Lower lobe of right lung (tissue), 2 donors: ENCODE measurements at regions not wholly inside any gene's neighbourhood (a gene's known extent, or its start where the extent isn't known, plus 50 kb on each side); places are given as distances from the start of the nearest gene placed in this dataset.
"Not testable (repeated sequence)": the region's sequence is repeated elsewhere in the genome, so short reads cannot be mapped to it uniquely, and the experiment has no call there.

Experiments
- ATAC-seq, 2 donors: fragments of 200-7000 bp; cut with Tn5 transposase; one replicate each; pipeline ENCODE4 v1.9.1; 2020 to 2022; ENCODE audit warnings: mild to moderate bottlenecking in 2 of 2, moderate library complexity in 2 of 2
- DNase-seq: peaks from one replicate; pipeline ENCODE4 v3.0.0-alpha.2; 2020
- H3K27ac ChIP-seq: fragments of 200-600 bp; one replicate; pipeline ENCODE4 v1.8.0; 2022
- H3K27me3 ChIP-seq: fragments of 200-600 bp; one replicate; pipeline ENCODE4 v1.8.0; 2022; ENCODE audit warnings: low read depth
- H3K36me3 ChIP-seq: fragments of 200-600 bp; one replicate; pipeline ENCODE4 v1.8.0; 2022; ENCODE audit warnings: mild to moderate bottlenecking
- H3K4me1 ChIP-seq: fragments of 200-600 bp; one replicate; pipeline ENCODE4 v1.8.0; 2022
- H3K4me3 ChIP-seq: fragments of 200-600 bp; one replicate; pipeline ENCODE4 v1.8.0; 2022; ENCODE audit warnings: mild to moderate bottlenecking
- H3K9me3 ChIP-seq: fragments of 200-600 bp; one replicate; pipeline ENCODE4 v1.8.0; 2022
- CTCF ChIP-seq: fragments of 200-600 bp; IDR thresholded peaks from one replicate; pipeline ENCODE4 v1.8.0; 2022; ENCODE audit warnings: antibody characterized with exemption, mild to moderate bottlenecking
- intact Hi-C: fragments of 100-400 bp; cut with DNase I; formaldehyde crosslinking; loops from one replicate; pipeline ENCODE4 v1.11.0; 2022
- donor health status: DM: no; HTN: yes; CAD: no; lungs with severe emphysema.

GRCh38 chr20:30503992-30504570, 753.4 kb upstream of the DEFB115 start:
- no peak overlapping the region for H3K27ac ChIP-seq
- H3K9me3 ChIP-seq, result no peaks in the 10 kb centered on the region
- ATAC-seq (no peak), DNase-seq (no peak)
- H3K27me3 ChIP-seq, result peaks cover 9% of the 10 kb centered on the region
- H3K4me3 ChIP-seq, result no peak overlapping the region
- TF ChIP-seq CTCF, result no peak
- H3K4me1 ChIP-seq, result no peaks in the 10 kb centered on the region
- no peaks in the 10 kb centered on the region for H3K36me3 ChIP-seq
- intact Hi-C loops, result no loop called here

GRCh38 chr20:30505566-30505965, 751.9 kb upstream of the DEFB115 start:
- ATAC-seq (no peak), DNase-seq (no peak)
- Histone ChIP-seq H3K4me1 (no peaks in the 10 kb centered on the region), H3K4me3 (no peak overlapping the region), H3K36me3 (no peaks in the 10 kb centered on the region), H3K27ac (no peak overlapping the region), H3K9me3 (no peaks in the 10 kb centered on the region), H3K27me3 (peaks cover 3% of the 10 kb centered on the region)
- intact Hi-C loops, result no loop called here
- TF ChIP-seq CTCF, result no peak

- Histone ChIP-seq H3K27ac (no peak overlapping the region), H3K27me3 (no peaks in the 10 kb centered on the region), H3K36me3 (no peaks in the 10 kb centered on the region), H3K4me3 (no peak overlapping the region), H3K9me3 (no peaks in the 10 kb centered on the region), H3K4me1 (no peaks in the 10 kb centered on the region)
- ATAC-seq (no peak), DNase-seq (no peak)
- intact Hi-C loops, result no loop called here
- TF ChIP-seq CTCF, result no peak
Observed at GRCh38 chr20:30506100-30506499, 751.4 kb upstream of the DEFB115 start.

- H3K27ac ChIP-seq, intact Hi-C loops, H3K27me3 ChIP-seq, H3K4me3 ChIP-seq, DNase-seq, ATAC-seq, H3K9me3 ChIP-seq, H3K4me1 ChIP-seq, H3K36me3 ChIP-seq: not testable (repeated sequence)
Observed at GRCh38 chr20:30508382-30508781, 749.1 kb upstream of the DEFB115 start.

GRCh38 chr20:30511322-30512030, 746.0 kb upstream of the DEFB115 start:
- Histone ChIP-seq H3K27ac (no peak overlapping the region), H3K4me1 (no peaks in the 10 kb centered on the region), H3K36me3 (no peaks in the 10 kb centered on the region), H3K4me3 (no peak overlapping the region), H3K27me3 (no peaks in the 10 kb centered on the region), H3K9me3 (no peaks in the 10 kb centered on the region)
- intact Hi-C loops, result no loop called here
- no peak for DNase-seq
- TF ChIP-seq CTCF, result no peak
- peak in 1 of 2 donors; percentile 58 for ATAC-seq

GRCh38 chr20:30513050-30513628, 744.3 kb upstream of the DEFB115 start:
- H3K27me3 ChIP-seq, result no peaks in the 10 kb centered on the region
- intact Hi-C loops, result no loop called here
- no peaks in the 10 kb centered on the region for H3K36me3 ChIP-seq
- no peak for DNase-seq
- H3K9me3 ChIP-seq, result no peaks in the 10 kb centered on the region
- no peak overlapping the region for H3K27ac ChIP-seq
- ATAC-seq, result peak in 1 of 2 donors; percentile 37
- no peak overlapping the region for H3K4me3 ChIP-seq
- TF ChIP-seq CTCF, result no peak
- H3K4me1 ChIP-seq, result no peaks in the 10 kb centered on the region

- DNase-seq, H3K27me3 ChIP-seq, H3K4me3 ChIP-seq, H3K27ac ChIP-seq, H3K4me1 ChIP-seq, intact Hi-C loops, H3K36me3 ChIP-seq, ATAC-seq, H3K9me3 ChIP-seq: not testable (repeated sequence)
Observed at GRCh38 chr20:30515915-30516314, 741.5 kb upstream of the DEFB115 start.

- H3K4me1 ChIP-seq, DNase-seq, intact Hi-C loops: not testable (repeated sequence)
Observed at GRCh38 chr20:30518906-30519305, 738.6 kb upstream of the DEFB115 start.

More at GRCh38 chr20:30518906-30519305, 738.6 kb upstream of the DEFB115 start:
- H3K27ac ChIP-seq, H3K4me3 ChIP-seq, H3K36me3 ChIP-seq, H3K27me3 ChIP-seq, H3K9me3 ChIP-seq, ATAC-seq: not testable (repeated sequence)
